ENCODE measurements at regions not wholly inside any gene's neighbourhood (a gene's known extent, or its start where the extent isn't known, plus 50 kb on each side); places are given as distances from the start of the nearest gene placed in this dataset.

GRCh38 chr14:105846312-105846711 lies 319.9 kb downstream of the TMEM121 start:
- Histone ChIP-seq H3K4me1 (no peaks in the 10 kb centered on the region), H3K4me3 (replicated peaks in 1 of 3) (no peak overlapping the region), H3K36me3 (no peaks in the 10 kb centered on the region), H3K27ac (no peak overlapping the region), H3K9me3 (no peaks in the 10 kb centered on the region), H3K27me3 (no peaks in the 10 kb centered on the region)
- no peak for TF ChIP-seq POLR2A (IDR thresholded peaks at IDR 0.05)
- TF ChIP-seq CTCF (IDR thresholded peaks at IDR 0.05), result no peak
- DNase-seq, result no peak
- intact Hi-C loops (cut with DNase I), result no loop called here
- 77 to 78% methylated on average over 5 of the region's 5 CpGs for WGBS, 2 donors

GRCh38 chr14:105847400-105847799 lies 321.0 kb downstream of the TMEM121 start:
- 85 to 86% methylated on average over 7 to 14 of the region's 14 CpGs for WGBS, 2 donors
- H3K36me3 ChIP-seq, result no peaks in the 10 kb centered on the region
- H3K9me3 ChIP-seq, result no peaks in the 10 kb centered on the region
- DNase-seq, result no peak
- no peak overlapping the region for H3K4me3 ChIP-seq (replicated peaks in 1 of 3)
- H3K27ac ChIP-seq, result no peak overlapping the region
- no peaks in the 10 kb centered on the region for H3K27me3 ChIP-seq
- TF ChIP-seq CTCF (IDR thresholded peaks at IDR 0.05) (no peak), POLR2A (IDR thresholded peaks at IDR 0.05) (no peak)
- no peaks in the 10 kb centered on the region for H3K4me1 ChIP-seq
- intact Hi-C loops (cut with DNase I), result no loop called here

GRCh38 chr14:105848570-105848969 lies 322.2 kb downstream of the TMEM121 start:
- H3K36me3 ChIP-seq, result no peaks in the 10 kb centered on the region
- 39 to 54% methylated on average over 2 of the region's 2 CpGs for WGBS, 2 donors
- no peak for DNase-seq
- H3K27ac ChIP-seq, result no peak overlapping the region
- no peaks in the 10 kb centered on the region for H3K27me3 ChIP-seq
- no peaks in the 10 kb centered on the region for H3K4me1 ChIP-seq
- H3K9me3 ChIP-seq, result no peaks in the 10 kb centered on the region
- TF ChIP-seq POLR2A (IDR thresholded peaks at IDR 0.05) (no peak), CTCF (IDR thresholded peaks at IDR 0.05) (no peak)
- intact Hi-C loops (cut with DNase I), result no loop called here
- H3K4me3 ChIP-seq (replicated peaks in 1 of 3), result no peak overlapping the region

GRCh38 chr14:105849933-105850626 lies 323.7 kb downstream of the TMEM121 start:
- Histone ChIP-seq H3K27ac (no peak overlapping the region), H3K36me3 (no peaks in the 10 kb centered on the region), H3K27me3 (no peaks in the 10 kb centered on the region), H3K4me1 (no peaks in the 10 kb centered on the region), H3K4me3 (replicated peaks in 1 of 3) (no peak overlapping the region), H3K9me3 (no peaks in the 10 kb centered on the region)
- WGBS, 2 donors, result 78 to 92% methylated on average over 2 to 9 of the region's 11 CpGs
- DNase-seq, result no peak
- intact Hi-C loops (cut with DNase I), result no loop called here
- TF ChIP-seq CTCF (IDR thresholded peaks at IDR 0.05) (no peak), POLR2A (IDR thresholded peaks at IDR 0.05) (no peak)

DNA sequence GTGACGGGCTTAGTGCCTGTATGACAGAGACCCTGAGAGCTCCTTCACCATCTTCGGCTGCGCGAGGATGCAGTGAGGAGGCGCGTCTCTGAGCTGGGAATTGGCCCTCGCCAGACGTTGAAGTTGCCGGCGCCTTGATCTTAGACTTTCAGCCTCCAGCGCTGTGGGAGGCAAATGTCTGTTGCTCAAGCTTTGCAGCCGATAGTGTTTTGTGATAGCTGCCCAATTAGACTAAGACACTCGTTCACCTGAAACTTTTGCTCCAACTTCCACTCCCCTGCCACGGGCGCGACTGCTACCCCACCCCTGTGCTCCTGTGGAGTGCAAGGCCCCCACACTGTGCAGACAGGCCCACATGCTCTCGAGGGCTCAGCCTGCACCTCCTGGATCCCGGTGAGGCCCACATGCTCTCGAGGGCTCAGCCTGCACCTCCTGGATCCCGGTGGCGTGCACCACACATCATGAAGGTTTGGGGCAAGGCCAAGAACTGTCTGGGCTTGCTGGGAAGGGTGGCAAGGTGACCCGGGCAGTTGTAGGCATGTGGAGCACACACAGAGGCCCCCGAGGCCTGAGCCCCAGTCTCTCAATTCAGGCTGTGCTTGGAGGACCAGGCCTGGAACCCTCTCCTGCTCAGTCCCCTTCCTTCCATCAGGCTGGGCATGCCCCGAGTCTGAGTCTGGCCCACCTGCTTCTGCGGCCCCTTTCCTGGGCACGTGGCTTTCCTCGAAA lies 324.6 kb downstream of the TMEM121 start:
- no peak for DNase-seq
- Histone ChIP-seq H3K9me3 (no peaks in the 10 kb centered on the region), H3K27ac (no peak overlapping the region), H3K4me3 (replicated peaks in 1 of 3) (no peak overlapping the region), H3K27me3 (no peaks in the 10 kb centered on the region), H3K4me1 (no peaks in the 10 kb centered on the region), H3K36me3 (no peaks in the 10 kb centered on the region)
- TF ChIP-seq POLR2A (IDR thresholded peaks at IDR 0.05), result no peak
- WGBS, 2 donors, result 86% methylated on average over 20 to 27 of the region's 27 CpGs
- intact Hi-C loops (cut with DNase I), result no loop called here
